ENCODE measurements at regions not wholly inside any gene's neighbourhood (a gene's known extent, or its start where the extent isn't known, plus 50 kb on each side); places are given as distances from the start of the nearest gene placed in this dataset.

- H3K27me3 ChIP-seq (ENCODE audit: low read depth, low read length), result no peaks in the 10 kb centered on the region
- TF ChIP-seq EZH2phosphoT487 (IDR thresholded peaks at IDR 0.05; ENCODE audit: low read depth), result no peak
- TF ChIP-seq, protein P1, sequence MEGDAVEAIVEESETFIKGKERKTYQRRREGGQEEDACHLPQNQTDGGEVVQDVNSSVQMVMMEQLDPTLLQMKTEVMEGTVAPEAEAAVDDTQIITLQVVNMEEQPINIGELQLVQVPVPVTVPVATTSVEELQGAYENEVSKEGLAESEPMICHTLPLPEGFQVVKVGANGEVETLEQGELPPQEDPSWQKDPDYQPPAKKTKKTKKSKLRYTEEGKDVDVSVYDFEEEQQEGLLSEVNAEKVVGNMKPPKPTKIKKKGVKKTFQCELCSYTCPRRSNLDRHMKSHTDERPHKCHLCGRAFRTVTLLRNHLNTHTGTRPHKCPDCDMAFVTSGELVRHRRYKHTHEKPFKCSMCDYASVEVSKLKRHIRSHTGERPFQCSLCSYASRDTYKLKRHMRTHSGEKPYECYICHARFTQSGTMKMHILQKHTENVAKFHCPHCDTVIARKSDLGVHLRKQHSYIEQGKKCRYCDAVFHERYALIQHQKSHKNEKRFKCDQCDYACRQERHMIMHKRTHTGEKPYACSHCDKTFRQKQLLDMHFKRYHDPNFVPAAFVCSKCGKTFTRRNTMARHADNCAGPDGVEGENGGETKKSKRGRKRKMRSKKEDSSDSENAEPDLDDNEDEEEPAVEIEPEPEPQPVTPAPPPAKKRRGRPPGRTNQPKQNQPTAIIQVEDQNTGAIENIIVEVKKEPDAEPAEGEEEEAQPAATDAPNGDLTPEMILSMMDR (IDR thresholded peaks at IDR 0.05; ENCODE audit: low read depth, low read length), result no peak
- H4K20me1 ChIP-seq (ENCODE audit: insufficient read depth, low read length), result no peaks in the 10 kb centered on the region
- H3K79me2 ChIP-seq (ENCODE audit: low read length), result no peaks in the 10 kb centered on the region
- H2AFZ ChIP-seq (ENCODE audit: low read depth, low read length), result no peak overlapping the region
- H3K27ac ChIP-seq (ENCODE audit: low read length), result no peak overlapping the region
- no peak overlapping the region for H3K4me2 ChIP-seq (ENCODE audit: low read length)
- H3K9ac ChIP-seq (ENCODE audit: low read length), result no peak overlapping the region
- no peak overlapping the region for H3K4me3 ChIP-seq (ENCODE audit: low read length)
- no peaks in the 10 kb centered on the region for H3K36me3 ChIP-seq (replicated peaks; ENCODE audit: low read depth, low read length)
- no peaks in the 10 kb centered on the region for H3K9me3 ChIP-seq (ENCODE audit: insufficient read depth, low read length)
- no peaks in the 10 kb centered on the region for H3K4me1 ChIP-seq (ENCODE audit: low read length)
These were observed 278.2 kb downstream of the USP25 start for GRCh38 chr21:16007943-16008342.

DNA sequence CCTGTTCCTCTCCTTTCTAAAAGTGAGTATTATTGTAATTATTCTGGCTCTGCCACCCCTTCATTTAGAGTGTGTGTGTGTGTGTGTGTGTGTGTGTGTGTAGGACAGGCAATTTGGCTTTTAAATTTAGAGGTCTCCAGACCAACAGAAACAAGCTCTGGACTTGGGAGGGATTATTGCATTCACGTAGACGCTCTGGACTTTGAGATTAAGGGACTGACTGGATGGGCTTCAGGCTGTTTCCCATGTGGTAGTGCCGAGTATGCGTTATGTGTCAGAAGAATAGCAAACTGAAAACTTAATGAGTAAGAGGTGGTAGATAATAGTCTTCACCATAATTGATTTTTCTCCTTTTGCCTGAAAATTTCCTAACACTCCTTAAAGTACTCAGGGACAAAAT lies 281.9 kb downstream of the USP25 start:
- Histone ChIP-seq H3K9ac (ENCODE audit: low read length) (no peak overlapping the region), H2AFZ (ENCODE audit: low read depth, low read length) (no peak overlapping the region), H3K4me2 (ENCODE audit: low read length) (no peak overlapping the region), H3K27ac (ENCODE audit: low read length) (no peak overlapping the region), H3K79me2 (ENCODE audit: low read length) (no peaks in the 10 kb centered on the region), H3K4me3 (ENCODE audit: low read length) (no peak overlapping the region), H3K4me1 (ENCODE audit: low read length) (no peaks in the 10 kb centered on the region), H3K9me3 (ENCODE audit: insufficient read depth, low read length) (no peaks in the 10 kb centered on the region), H3K27me3 (ENCODE audit: low read depth, low read length) (no peaks in the 10 kb centered on the region), H3K36me3 (replicated peaks; ENCODE audit: low read depth, low read length) (no peaks in the 10 kb centered on the region), H4K20me1 (ENCODE audit: insufficient read depth, low read length) (no peaks in the 10 kb centered on the region)
- TF ChIP-seq, protein P1 (IDR thresholded peaks at IDR 0.05; ENCODE audit: low read depth, low read length), result no peak
- TF ChIP-seq EZH2phosphoT487 (IDR thresholded peaks at IDR 0.05; ENCODE audit: low read depth), result no peak

GRCh38 chr21:16013570-16013969 lies 283.8 kb downstream of the USP25 start:
- TF ChIP-seq, protein P1 (IDR thresholded peaks at IDR 0.05; ENCODE audit: low read depth, low read length), result no peak
- no peak for TF ChIP-seq EZH2phosphoT487 (IDR thresholded peaks at IDR 0.05; ENCODE audit: low read depth)
- Histone ChIP-seq H3K9ac (ENCODE audit: low read length) (no peak overlapping the region), H2AFZ (ENCODE audit: low read depth, low read length) (no peak overlapping the region)

GRCh38 chr21:16020878-16021277 lies 291.1 kb downstream of the USP25 start:
- no peak overlapping the region for H3K27ac ChIP-seq (ENCODE audit: low read length)
- no peaks in the 10 kb centered on the region for H4K20me1 ChIP-seq (ENCODE audit: insufficient read depth, low read length)
- H3K4me1 ChIP-seq (ENCODE audit: low read length), result no peaks in the 10 kb centered on the region
- H3K4me2 ChIP-seq (ENCODE audit: low read length), result no peak overlapping the region
- H3K27me3 ChIP-seq (ENCODE audit: low read depth, low read length), result no peaks in the 10 kb centered on the region
- no peak for TF ChIP-seq EZH2phosphoT487 (IDR thresholded peaks at IDR 0.05; ENCODE audit: low read depth)
- TF ChIP-seq, protein P1 (IDR thresholded peaks at IDR 0.05; ENCODE audit: low read depth, low read length), result no peak
- H3K9ac ChIP-seq (ENCODE audit: low read length), result no peak overlapping the region
- H3K36me3 ChIP-seq (replicated peaks; ENCODE audit: low read depth, low read length), result no peaks in the 10 kb centered on the region
- H3K9me3 ChIP-seq (ENCODE audit: insufficient read depth, low read length), result no peaks in the 10 kb centered on the region
- H2AFZ ChIP-seq (ENCODE audit: low read depth, low read length), result no peak overlapping the region
- no peaks in the 10 kb centered on the region for H3K79me2 ChIP-seq (ENCODE audit: low read length)
- H3K4me3 ChIP-seq (ENCODE audit: low read length), result no peak overlapping the region

More at GRCh38 chr21:16013570-16013969, 283.8 kb downstream of the USP25 start:
- Histone ChIP-seq H3K4me3 (ENCODE audit: low read length) (no peak overlapping the region), H3K9me3 (ENCODE audit: insufficient read depth, low read length) (no peaks in the 10 kb centered on the region), H3K79me2 (ENCODE audit: low read length) (no peaks in the 10 kb centered on the region), H3K27ac (ENCODE audit: low read length) (no peak overlapping the region), H3K4me1 (ENCODE audit: low read length) (no peaks in the 10 kb centered on the region), H3K27me3 (ENCODE audit: low read depth, low read length) (no peaks in the 10 kb centered on the region), H3K4me2 (ENCODE audit: low read length) (no peak overlapping the region), H3K36me3 (replicated peaks; ENCODE audit: low read depth, low read length) (no peaks in the 10 kb centered on the region), H4K20me1 (ENCODE audit: insufficient read depth, low read length) (no peaks in the 10 kb centered on the region)
